ENCODE measurements at regions not wholly inside any gene's neighbourhood (a gene's known extent, or its start where the extent isn't known, plus 50 kb on each side); places are given as distances from the start of the nearest gene placed in this dataset.

GRCh38 chr1:234670967-234671626 lies 61.1 kb upstream of the IRF2BP2 start:
- TF ChIP-seq, protein P1, sequence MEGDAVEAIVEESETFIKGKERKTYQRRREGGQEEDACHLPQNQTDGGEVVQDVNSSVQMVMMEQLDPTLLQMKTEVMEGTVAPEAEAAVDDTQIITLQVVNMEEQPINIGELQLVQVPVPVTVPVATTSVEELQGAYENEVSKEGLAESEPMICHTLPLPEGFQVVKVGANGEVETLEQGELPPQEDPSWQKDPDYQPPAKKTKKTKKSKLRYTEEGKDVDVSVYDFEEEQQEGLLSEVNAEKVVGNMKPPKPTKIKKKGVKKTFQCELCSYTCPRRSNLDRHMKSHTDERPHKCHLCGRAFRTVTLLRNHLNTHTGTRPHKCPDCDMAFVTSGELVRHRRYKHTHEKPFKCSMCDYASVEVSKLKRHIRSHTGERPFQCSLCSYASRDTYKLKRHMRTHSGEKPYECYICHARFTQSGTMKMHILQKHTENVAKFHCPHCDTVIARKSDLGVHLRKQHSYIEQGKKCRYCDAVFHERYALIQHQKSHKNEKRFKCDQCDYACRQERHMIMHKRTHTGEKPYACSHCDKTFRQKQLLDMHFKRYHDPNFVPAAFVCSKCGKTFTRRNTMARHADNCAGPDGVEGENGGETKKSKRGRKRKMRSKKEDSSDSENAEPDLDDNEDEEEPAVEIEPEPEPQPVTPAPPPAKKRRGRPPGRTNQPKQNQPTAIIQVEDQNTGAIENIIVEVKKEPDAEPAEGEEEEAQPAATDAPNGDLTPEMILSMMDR (IDR thresholded peaks at IDR 0.05; ENCODE audit: insufficient read depth, low read length): no peak
- TF ChIP-seq POLR2AphosphoS5 (IDR thresholded peaks at IDR 0.05; ENCODE audit: low read depth): no peak

Data from HL-60 (cell line).